ENCODE measurements at regions not wholly inside any gene's neighbourhood (a gene's known extent, or its start where the extent isn't known, plus 50 kb on each side); places are given as distances from the start of the nearest gene placed in this dataset.

DNA sequence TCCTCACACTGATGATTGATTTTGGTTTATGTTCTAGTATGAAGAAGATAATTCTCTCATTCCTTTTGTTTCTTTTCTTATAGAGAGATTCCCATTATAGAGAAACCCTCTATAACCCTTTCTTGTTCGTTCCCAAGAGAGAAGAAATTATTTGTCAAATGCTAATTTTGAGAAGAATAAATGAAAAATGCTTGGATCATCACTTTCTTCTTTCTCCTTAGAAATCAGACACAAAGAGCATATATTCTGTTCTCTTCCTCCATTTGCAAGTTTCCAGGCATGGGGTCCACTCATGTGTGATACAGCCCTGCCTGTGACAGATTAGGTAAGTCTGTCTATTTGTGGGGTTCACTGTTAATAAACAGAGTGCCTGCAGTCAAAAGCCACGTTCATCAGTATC lies 222.6 kb upstream of the NECTIN3 start:
- no peak overlapping the region for H3K4me3 ChIP-seq (ENCODE audit: control insufficient read depth, low read depth, low read length)
- DNase-seq (ENCODE audit: low read depth): no peak
- TF ChIP-seq, protein P1, sequence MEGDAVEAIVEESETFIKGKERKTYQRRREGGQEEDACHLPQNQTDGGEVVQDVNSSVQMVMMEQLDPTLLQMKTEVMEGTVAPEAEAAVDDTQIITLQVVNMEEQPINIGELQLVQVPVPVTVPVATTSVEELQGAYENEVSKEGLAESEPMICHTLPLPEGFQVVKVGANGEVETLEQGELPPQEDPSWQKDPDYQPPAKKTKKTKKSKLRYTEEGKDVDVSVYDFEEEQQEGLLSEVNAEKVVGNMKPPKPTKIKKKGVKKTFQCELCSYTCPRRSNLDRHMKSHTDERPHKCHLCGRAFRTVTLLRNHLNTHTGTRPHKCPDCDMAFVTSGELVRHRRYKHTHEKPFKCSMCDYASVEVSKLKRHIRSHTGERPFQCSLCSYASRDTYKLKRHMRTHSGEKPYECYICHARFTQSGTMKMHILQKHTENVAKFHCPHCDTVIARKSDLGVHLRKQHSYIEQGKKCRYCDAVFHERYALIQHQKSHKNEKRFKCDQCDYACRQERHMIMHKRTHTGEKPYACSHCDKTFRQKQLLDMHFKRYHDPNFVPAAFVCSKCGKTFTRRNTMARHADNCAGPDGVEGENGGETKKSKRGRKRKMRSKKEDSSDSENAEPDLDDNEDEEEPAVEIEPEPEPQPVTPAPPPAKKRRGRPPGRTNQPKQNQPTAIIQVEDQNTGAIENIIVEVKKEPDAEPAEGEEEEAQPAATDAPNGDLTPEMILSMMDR (IDR thresholded peaks at IDR 0.05; ENCODE audit: control insufficient read depth, insufficient read depth, low read depth, low read length, missing control alignments): no peak

DNA sequence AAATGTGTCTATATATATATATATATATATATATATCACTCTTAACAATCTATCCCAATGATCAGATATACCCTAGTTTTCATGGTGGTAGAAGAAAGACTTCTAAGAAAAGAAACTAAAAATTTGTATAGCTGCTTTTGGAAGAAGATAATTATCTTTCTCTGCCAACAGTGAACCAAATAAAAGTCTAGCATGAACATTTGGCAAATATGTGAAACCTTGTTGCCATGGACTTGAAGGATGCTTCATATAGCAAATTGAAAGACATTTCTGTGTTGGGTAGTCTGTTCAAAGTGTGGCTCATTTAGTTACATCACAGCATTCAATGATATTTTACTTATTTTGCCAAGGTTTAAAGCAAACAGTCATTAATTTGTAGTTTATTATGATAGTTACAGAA lies 219.9 kb upstream of the NECTIN3 start:
- no peak for DNase-seq (ENCODE audit: low read depth)
- H3K4me3 ChIP-seq (ENCODE audit: control insufficient read depth, low read depth, low read length): no peak overlapping the region
- TF ChIP-seq, protein P1 (IDR thresholded peaks at IDR 0.05; ENCODE audit: control insufficient read depth, insufficient read depth, low read depth, low read length, missing control alignments): no peak

DNA sequence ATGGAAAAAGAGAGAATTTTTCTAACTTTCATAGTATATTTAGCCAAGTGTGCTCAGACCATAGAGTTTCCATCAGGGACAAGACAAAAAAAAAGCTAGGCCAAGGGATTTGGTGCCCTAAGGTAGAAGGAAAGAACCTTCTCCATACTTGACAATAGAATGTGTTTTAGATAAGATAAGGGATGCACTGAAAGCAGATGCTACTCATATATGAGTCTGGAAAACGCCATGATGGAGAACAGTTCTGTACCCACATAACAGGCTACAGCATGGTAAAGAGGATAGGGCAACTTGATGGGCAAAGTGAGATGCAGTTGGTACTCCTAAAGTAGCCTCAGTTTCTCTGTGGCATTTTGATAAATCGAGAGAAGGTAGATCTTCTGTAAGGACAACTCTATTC lies 216.4 kb upstream of the NECTIN3 start:
- no peak for DNase-seq (ENCODE audit: low read depth)
- TF ChIP-seq, protein P1 (IDR thresholded peaks at IDR 0.05; ENCODE audit: control insufficient read depth, insufficient read depth, low read depth, low read length, missing control alignments): no peak
- H3K4me3 ChIP-seq (ENCODE audit: control insufficient read depth, low read depth, low read length): no peak overlapping the region

DNA sequence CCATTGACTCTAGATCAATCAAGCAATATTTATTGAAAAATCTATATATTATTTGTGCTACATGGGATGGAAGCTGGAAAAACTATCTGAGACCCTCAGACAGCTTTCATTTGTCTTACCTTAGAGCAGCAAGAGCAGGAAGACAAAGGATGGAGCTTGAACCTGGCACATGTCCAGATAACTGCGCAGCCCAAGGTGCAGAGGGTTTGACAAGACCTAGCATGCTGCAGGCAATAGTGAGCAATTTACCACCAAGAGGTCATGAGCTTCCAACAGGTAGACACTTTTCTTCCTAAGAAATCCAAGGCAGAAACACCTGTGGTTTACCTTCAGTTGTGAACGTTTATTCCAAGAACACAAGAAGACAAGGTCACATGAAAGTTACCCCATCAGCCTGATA lies 214.7 kb upstream of the NECTIN3 start:
- TF ChIP-seq, protein P1 (IDR thresholded peaks at IDR 0.05; ENCODE audit: control insufficient read depth, insufficient read depth, low read depth, low read length, missing control alignments): no peak
- DNase-seq (ENCODE audit: low read depth): no peak
- no peak overlapping the region for H3K4me3 ChIP-seq (ENCODE audit: control insufficient read depth, low read depth, low read length)

DNA sequence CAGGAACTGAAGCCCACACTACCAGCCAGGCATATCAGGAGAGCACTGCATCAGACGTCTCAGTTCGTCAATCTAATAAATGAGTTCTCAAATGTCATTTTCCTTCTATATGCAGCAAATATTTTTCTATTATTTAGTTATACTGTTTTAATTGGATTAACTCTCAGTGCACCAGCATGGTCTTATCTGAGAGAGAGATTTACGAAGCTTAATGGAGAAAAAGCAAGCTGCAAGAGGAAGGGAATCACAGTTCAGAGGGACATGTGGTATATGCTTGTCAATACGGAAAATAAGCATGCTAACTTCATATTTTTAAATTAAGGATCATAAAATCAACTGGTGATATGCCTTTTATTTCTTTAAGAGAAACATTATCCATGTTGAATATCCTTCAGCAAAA lies 213.1 kb upstream of the NECTIN3 start:
- H3K4me3 ChIP-seq (ENCODE audit: control insufficient read depth, low read depth, low read length): no peak overlapping the region
- TF ChIP-seq, protein P1 (IDR thresholded peaks at IDR 0.05; ENCODE audit: control insufficient read depth, insufficient read depth, low read depth, low read length, missing control alignments): no peak
- no peak for DNase-seq (ENCODE audit: low read depth)

DNA sequence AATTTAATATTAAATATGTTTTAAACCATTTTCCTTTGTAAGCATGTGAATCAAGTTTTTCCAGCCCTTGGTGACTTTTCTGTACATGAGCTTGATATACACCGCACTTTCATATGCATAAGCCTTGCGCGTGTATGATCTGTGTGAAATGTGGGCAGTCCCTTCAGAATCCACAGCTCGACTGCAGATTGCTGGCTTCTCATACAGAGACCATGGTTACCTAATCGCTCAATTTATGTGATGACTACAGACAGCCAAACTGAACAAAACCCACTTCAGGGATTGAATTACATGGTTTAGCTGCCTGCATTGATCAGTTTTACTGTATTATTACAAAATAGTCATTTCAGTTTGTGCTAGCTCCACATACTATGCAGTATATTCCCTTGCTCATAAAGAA lies 212.3 kb upstream of the NECTIN3 start:
- no peak for DNase-seq (ENCODE audit: low read depth)
- H3K4me3 ChIP-seq (ENCODE audit: control insufficient read depth, low read depth, low read length): no peak overlapping the region
- TF ChIP-seq, protein P1 (IDR thresholded peaks at IDR 0.05; ENCODE audit: control insufficient read depth, insufficient read depth, low read depth, low read length, missing control alignments): no peak

DNA sequence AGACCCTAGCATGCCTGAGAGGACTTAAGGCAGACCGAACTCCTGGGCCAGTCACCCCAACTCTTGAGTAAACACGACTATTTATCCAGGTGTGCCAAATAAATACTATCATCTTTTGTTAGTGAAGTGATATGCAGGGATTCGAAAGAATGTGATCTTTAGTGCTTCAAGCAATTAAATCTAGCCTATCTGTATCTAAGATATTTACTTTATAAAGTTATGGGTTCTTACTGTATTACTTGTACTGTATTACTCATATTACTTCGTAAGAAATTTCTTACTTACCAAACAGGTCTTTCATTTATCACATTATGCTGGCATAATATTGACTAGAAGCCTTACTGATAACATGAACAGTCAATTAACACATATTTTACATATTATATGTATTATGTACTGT lies 211.6 kb upstream of the NECTIN3 start:
- no peak overlapping the region for H3K4me3 ChIP-seq (ENCODE audit: control insufficient read depth, low read depth, low read length)
- no peak for DNase-seq (ENCODE audit: low read depth)
- TF ChIP-seq, protein P1 (IDR thresholded peaks at IDR 0.05; ENCODE audit: control insufficient read depth, insufficient read depth, low read depth, low read length, missing control alignments): no peak
